CD14-positive monocyte (primary cell): ENCODE measurements at regions not wholly inside any gene's neighbourhood (a gene's known extent, or its start where the extent isn't known, plus 50 kb on each side); places are given as distances from the start of the nearest gene placed in this dataset.

Experiments used
- DNase-seq, 3 donors: peaks; one replicate each; pipeline ENCODE4 v3.0.0-alpha.2; 2011 to 2022
- H2AFZ ChIP-seq: 2 replicates; pipeline ENCODE4 v1.6.0; 2012; ENCODE audit warnings: mild to moderate bottlenecking, low read depth, low read length, inconsistent platforms; ENCODE audit not compliant: insufficient read depth, poor library complexity, severe bottlenecking
- H3K27ac ChIP-seq, 2 donors: 1 replicate in 1 of 2; 2 replicates in 1 of 2; pipeline ENCODE4 v1.5.1; 2012 to 2013; ENCODE audit warnings: low read length in 2 of 2, control low read depth in 1 of 2, inconsistent platforms in 1 of 2, low read depth in 1 of 2, mild to moderate bottlenecking in 1 of 2
- H3K27me3 ChIP-seq, 2 donors: one replicate each; pipeline versions ENCODE4 v1.6.0 to v1.6.1; 2011 to 2013; ENCODE audit warnings: low read length in 2 of 2; ENCODE audit not compliant: control insufficient read depth in 2 of 2, insufficient read depth in 2 of 2
- H3K36me3 ChIP-seq, 2 donors: replicated peaks in 1 of 2; 1 replicate in 1 of 2; 2 replicates in 1 of 2; pipeline versions ENCODE4 v1.5.1 to v1.6.1; 2012 to 2013; ENCODE audit warnings: low read length in 2 of 2, control low read depth in 1 of 2, inconsistent platforms in 1 of 2, mild to moderate bottlenecking in 1 of 2; ENCODE audit not compliant: insufficient read depth in 2 of 2, control insufficient read depth in 1 of 2
- H3K4me1 ChIP-seq, 2 donors: 1 replicate in 1 of 2; 2 replicates in 1 of 2; pipeline versions ENCODE4 v1.5.1 to v1.6.1; 2012 to 2013; ENCODE audit warnings: low read length in 2 of 2, control low read depth in 1 of 2, inconsistent platforms in 1 of 2, mild to moderate bottlenecking in 1 of 2, moderate library complexity in 1 of 2; ENCODE audit not compliant: insufficient read depth in 2 of 2, control insufficient read depth in 1 of 2
- H3K4me2 ChIP-seq: replicated peaks from 2 replicates; pipeline ENCODE3; 2012; ENCODE audit warnings: low read length, moderate library complexity, mild to moderate bottlenecking; ENCODE audit not compliant: poor library complexity, severe bottlenecking; ENCODE audit errors: extremely low read depth
- H3K4me3 ChIP-seq, 3 experiments: fragments of 200-600 bp in 1 of 3; sonication (generic) in 1 of 3; replicated peaks in 1 of 3; 1 replicate in 2 of 3; 2 replicates in 1 of 3; pipeline ENCODE4 v1.5.1; 2011 to 2013; ENCODE audit warnings: low read length in 3 of 3, mild to moderate bottlenecking in 3 of 3, control low read depth in 2 of 3, low read depth in 2 of 3, inconsistent platforms in 1 of 3, moderate library complexity in 1 of 3
- H3K79me2 ChIP-seq: 2 replicates; pipeline ENCODE4 v1.6.0; 2012; ENCODE audit warnings: mild to moderate bottlenecking, control low read depth, inconsistent platforms, low read length, moderate library complexity; ENCODE audit not compliant: insufficient read depth
- H3K9ac ChIP-seq: 2 replicates; pipeline ENCODE4 v1.6.0; 2017; ENCODE audit warnings: low read length, mild to moderate bottlenecking; ENCODE audit not compliant: insufficient read depth, poor library complexity, severe bottlenecking
- H3K9me3 ChIP-seq, 2 donors: replicated peaks in 1 of 2; 1 replicate in 1 of 2; 2 replicates in 1 of 2; pipeline versions ENCODE4 v1.5.1 to v1.6.1; 2012 to 2013; ENCODE audit warnings: low read length in 2 of 2, control low read depth in 1 of 2; ENCODE audit not compliant: control insufficient read depth in 1 of 2, insufficient read depth in 1 of 2
- H4K20me1 ChIP-seq: 2 replicates; pipeline ENCODE4 v1.6.0; 2012; ENCODE audit warnings: mild to moderate bottlenecking, low read length, control low read depth, moderate library complexity; ENCODE audit not compliant: insufficient read depth
- H3K27ac Mint-ChIP-seq, 7 donors: one replicate each; pipeline ENCODE4 v1.8.0; 2020; ENCODE audit warnings: mild to moderate bottlenecking in 7 of 7, mixed read lengths in 7 of 7, moderate library complexity in 6 of 7, inconsistent platforms in 2 of 7
- H3K27me3 Mint-ChIP-seq, 3 donors: one replicate each; pipeline ENCODE4 v1.8.0; 2021 to 2022; ENCODE audit warnings: low read depth in 3 of 3, mild to moderate bottlenecking in 3 of 3, mixed read lengths in 3 of 3, moderate library complexity in 3 of 3, inconsistent platforms in 1 of 3
- H3K36me3 Mint-ChIP-seq, 2 donors: one replicate each; pipeline ENCODE4 v1.8.0; 2020; ENCODE audit warnings: mixed read lengths in 2 of 2, inconsistent platforms in 1 of 2, mild to moderate bottlenecking in 1 of 2
- H3K4me1 Mint-ChIP-seq: one replicate; pipeline ENCODE4 v1.8.0; 2020; ENCODE audit warnings: mild to moderate bottlenecking, mixed read lengths
- H3K4me3 Mint-ChIP-seq, 2 donors: one replicate each; pipeline ENCODE4 v1.8.0; 2020; ENCODE audit warnings: mild to moderate bottlenecking in 2 of 2, mixed read lengths in 2 of 2, moderate library complexity in 1 of 2
- H3K9me3 Mint-ChIP-seq, 7 donors: one replicate each; pipeline ENCODE4 v1.8.0; 2020 to 2022; ENCODE audit warnings: mixed read lengths in 7 of 7, mild to moderate bottlenecking in 6 of 7, moderate library complexity in 6 of 7, inconsistent platforms in 2 of 7
- CTCF ChIP-seq: fragments of 200-600 bp; IDR thresholded peaks from one replicate; pipeline ENCODE4 v1.8.0; 2022; ENCODE audit warnings: antibody characterized with exemption, mild to moderate bottlenecking
- WGBS: methylation state at CpG from one replicate; pipeline ENCODE4 v1.1.5; 2013; ENCODE audit warnings: missing lambda C conversion rate; ENCODE audit not compliant: insufficient coverage; 5-methylcytosine and 5-hydroxymethylcytosine counted together
- intact Hi-C, 2 donors: fragments of 100-400 bp; cut with micrococcal nuclease; formaldehyde crosslinking; loops; one replicate each; pipeline versions ENCODE4 v1.15.0 to v1.15.1; 2023

- H3K27ac Mint-ChIP-seq = no peak overlapping the region
- Histone ChIP-seq H3K27ac (no peak overlapping the region), H3K79me2 (no peaks in the 10 kb centered on the region), H3K4me1 (peaks cover 0 to under 1% of the 10 kb centered on the region in 2 donors), H2AFZ (no peak overlapping the region), H4K20me1 (no peaks in the 10 kb centered on the region), H3K9me3 (no peaks in the 10 kb centered on the region), H3K4me2 (no peak overlapping the region), H3K9ac (no peak overlapping the region), H3K36me3 (no peaks in the 10 kb centered on the region), H3K27me3 (no peaks in the 10 kb centered on the region), H3K4me3 (no peak overlapping the region)
- H3K9me3 Mint-ChIP-seq = no peaks in the 10 kb centered on the region
- H3K27me3 Mint-ChIP-seq = peaks cover 0 to 2% (median 0%) of the 10 kb centered on the region in 3 donors
- DNase-seq = no peak
- H3K4me1 Mint-ChIP-seq = peaks cover 1% of the 10 kb centered on the region
- no peak for TF ChIP-seq CTCF
- WGBS = no CpG with 5 or more reads among the region's 2 CpGs
- no peak overlapping the region for H3K4me3 Mint-ChIP-seq
- intact Hi-C loops = no loop called here
- no peaks in the 10 kb centered on the region for H3K36me3 Mint-ChIP-seq
These were observed 139.3 kb upstream of the FOXA2 start for GRCh38 chr20:22723659-22724058.

GRCh38 chr20:22728146-22728745, 143.9 kb upstream of the FOXA2 start:
- peaks cover 2 to 3% (median 3%) of the 10 kb centered on the region in 3 donors for H3K27me3 Mint-ChIP-seq
- Histone ChIP-seq H3K27me3 (no peaks in the 10 kb centered on the region), H3K4me2 (no peak overlapping the region), H3K27ac (no peak overlapping the region), H3K36me3 (no peaks in the 10 kb centered on the region), H3K4me1 (peaks cover 0 to 7% of the 10 kb centered on the region in 2 donors), H3K4me3 (no peak overlapping the region), H3K9ac (no peak overlapping the region), H3K79me2 (no peaks in the 10 kb centered on the region), H3K9me3 (no peaks in the 10 kb centered on the region), H2AFZ (no peak overlapping the region), H4K20me1 (no peaks in the 10 kb centered on the region)
- no peaks in the 10 kb centered on the region for H3K36me3 Mint-ChIP-seq
- intact Hi-C loops = no loop called here
- no peak overlapping the region for H3K4me3 Mint-ChIP-seq
- TF ChIP-seq CTCF = no peak
- peaks cover 2% of the 10 kb centered on the region for H3K4me1 Mint-ChIP-seq
- no peaks in the 10 kb centered on the region for H3K9me3 Mint-ChIP-seq
- DNase-seq = no peak
- peak overlapping the region in 3 of 7 donors; percentile 17 to 31 (median 30) for H3K27ac Mint-ChIP-seq
- WGBS = no CpG with 5 or more reads among the region's 4 CpGs
